ENCODE measurements at regions not wholly inside any gene's neighbourhood (a gene's known extent, or its start where the extent isn't known, plus 50 kb on each side); places are given as distances from the start of the nearest gene placed in this dataset.

GRCh38 chr6:47096211-47096895, 54.2 kb upstream of the ADGRF1 start:
- DNase-seq: no peak
- intact Hi-C loops (cut with DNase I): loop anchor here (2.0 kb wide), 1 partner anchor 212 kb away; the partner anchor contains the start of gene TNFRSF21
- no peak for ATAC-seq (ENCODE audit: poor library complexity)

GRCh38 chr6:47094241-47094925, 52.3 kb upstream of the ADGRF1 start:
- DNase-seq: no peak
- ATAC-seq (ENCODE audit: poor library complexity): no peak
- intact Hi-C loops (cut with DNase I): no loop called here

GRCh38 chr6:47093169-47093568, 51.0 kb upstream of the ADGRF1 start:
- DNase-seq (no peak), ATAC-seq (ENCODE audit: poor library complexity) (no peak)
- intact Hi-C loops (cut with DNase I): no loop called here

- intact Hi-C loops (cut with DNase I): no loop called here
- ATAC-seq (ENCODE audit: poor library complexity): peak; percentile 58
- DNase-seq: no peak
Observed at GRCh38 chr6:47091886-47092668, 49.9 kb upstream of the ADGRF1 start.
